Neural cell (in vitro differentiated cells): ENCODE measurements at regions not wholly inside any gene's neighbourhood (a gene's known extent, or its start where the extent isn't known, plus 50 kb on each side); places are given as distances from the start of the nearest gene placed in this dataset.

Experiments
- H2AFZ ChIP-seq: fragments of 200-600, 300-800 bp; sonication (generic), shearing (Covaris generic); 2 replicates; pipeline ENCODE4 v1.6.0; 2014; ENCODE audit warnings: low read depth, mild to moderate bottlenecking, antibody characterized with exemption, low read length, moderate library complexity
- H3F3A ChIP-seq: fragments of 200-600 bp; shearing (Covaris generic); 2 replicates; pipeline ENCODE4 v1.6.1; 2016; ENCODE audit warnings: mild to moderate bottlenecking, moderate library complexity, mixed read lengths, antibody characterized with exemption, low read length; ENCODE audit not compliant: insufficient read depth, poor library complexity, severe bottlenecking
- H3K27ac ChIP-seq: fragments of 200-600, 300-800 bp; sonication (generic), shearing (Covaris generic); 2 replicates; pipeline ENCODE4 v1.5.1; 2014; ENCODE audit warnings: mild to moderate bottlenecking, low read length, moderate library complexity
- H3K27me3 ChIP-seq: fragments of 300-800, 200-600 bp; sonication (generic), shearing (Covaris generic); 2 replicates; pipeline ENCODE4 v1.6.0; 2014; ENCODE audit warnings: mild to moderate bottlenecking, low read depth, low read length, moderate library complexity; ENCODE audit not compliant: insufficient read depth
- H3K36me3 ChIP-seq: fragments of 300-800, 200-600 bp; sonication (generic), shearing (Covaris generic); 2 replicates; pipeline ENCODE4 v1.5.1; 2014; ENCODE audit warnings: mild to moderate bottlenecking, antibody characterized with exemption, low read length, moderate library complexity; ENCODE audit not compliant: insufficient read depth
- H3K4me2 ChIP-seq: fragments of 300-800, 200-600 bp; sonication (generic), shearing (Covaris generic); 2 replicates; pipeline ENCODE4 v1.6.0; 2014; ENCODE audit warnings: mild to moderate bottlenecking, low read length
- H3K4me3 ChIP-seq: fragments of 300-800, 200-600 bp; sonication (generic), shearing (Covaris generic); 2 replicates; pipeline ENCODE4 v1.5.1; 2014; ENCODE audit warnings: mild to moderate bottlenecking, low read length, moderate library complexity
- H3K79me2 ChIP-seq: fragments of 200-600 bp; shearing (Covaris generic); replicated peaks from 2 replicates; pipeline ENCODE4 v1.6.0; 2014; ENCODE audit warnings: mild to moderate bottlenecking, low read length, moderate library complexity; ENCODE audit not compliant: insufficient read depth
- H3K9ac ChIP-seq: fragments of 300-800, 200-600 bp; sonication (generic), shearing (Covaris generic); 2 replicates; pipeline ENCODE4 v1.6.1; 2016; ENCODE audit warnings: mild to moderate bottlenecking, low read length, mixed read lengths
- H3K9me2 ChIP-seq: fragments of 200-600 bp; shearing (Covaris generic); 2 replicates; pipeline ENCODE4 v1.6.1; 2016; ENCODE audit warnings: mild to moderate bottlenecking, low read length, mixed read lengths; ENCODE audit not compliant: insufficient read depth
- H3K9me3 ChIP-seq: fragments of 200-600, 300-800 bp; sonication (generic), shearing (Covaris generic); 2 replicates; pipeline ENCODE4 v1.6.1; 2016; ENCODE audit warnings: mild to moderate bottlenecking, mixed run types, low read length, moderate library complexity, mixed read lengths
- H4K20me1 ChIP-seq: fragments of 200-600 bp; shearing (Covaris generic); 2 replicates; pipeline ENCODE4 v1.6.1; 2016; ENCODE audit warnings: mild to moderate bottlenecking, mixed run types; ENCODE audit not compliant: insufficient read depth
- CTCF ChIP-seq: fragments of 450-650 bp; IDR thresholded peaks from 2 replicates; pipeline ENCODE4 v1.5.1; 2014; ENCODE audit warnings: antibody characterized with exemption, mild to moderate bottlenecking, moderate library complexity; ENCODE audit not compliant: poor library complexity, severe bottlenecking
- EP300 ChIP-seq: fragments of 450-650 bp; conservative IDR thresholded peaks from 2 replicates; pipeline ENCODE4 v1.6.1; 2014; ENCODE audit warnings: antibody characterized with exemption, mild to moderate bottlenecking, moderate library complexity; ENCODE audit not compliant: poor library complexity, severe bottlenecking
- EZH2 ChIP-seq: fragments of 200-600, 300-800 bp; shearing (Covaris generic), sonication (generic); IDR thresholded peaks from 2 replicates; pipeline ENCODE4 v1.6.1; 2014; ENCODE audit warnings: antibody characterized with exemption, low read length, borderline replicate concordance, mild to moderate bottlenecking; ENCODE audit not compliant: insufficient read depth, poor library complexity, severe bottlenecking
- MXI1 ChIP-seq: fragments of 450-650 bp; conservative IDR thresholded peaks from 2 replicates; pipeline ENCODE4 v1.6.1; 2014; ENCODE audit warnings: antibody characterized with exemption, mild to moderate bottlenecking; ENCODE audit not compliant: poor library complexity, severe bottlenecking
- POLR2AphosphoS5 ChIP-seq: IDR thresholded peaks from 2 replicates; pipeline ENCODE4 v1.6.1; 2012
- RAD21 ChIP-seq: fragments of 450-650 bp; conservative IDR thresholded peaks from 2 replicates; pipeline ENCODE4 v1.6.1; 2014; ENCODE audit warnings: antibody characterized with exemption, mild to moderate bottlenecking, moderate library complexity
- REST ChIP-seq: IDR thresholded peaks from 2 replicates; pipeline ENCODE4 v1.6.1; 2012; ENCODE audit warnings: borderline replicate concordance
- SMC3 ChIP-seq: fragments of 450-650 bp; conservative IDR thresholded peaks from 2 replicates; pipeline ENCODE4 v1.6.1; 2014; ENCODE audit warnings: antibody characterized with exemption, mild to moderate bottlenecking, moderate library complexity; ENCODE audit not compliant: poor library complexity
- TAF1 ChIP-seq: IDR thresholded peaks from 2 replicates; pipeline ENCODE4 v1.6.1; 2012; ENCODE audit warnings: low read depth

DNA sequence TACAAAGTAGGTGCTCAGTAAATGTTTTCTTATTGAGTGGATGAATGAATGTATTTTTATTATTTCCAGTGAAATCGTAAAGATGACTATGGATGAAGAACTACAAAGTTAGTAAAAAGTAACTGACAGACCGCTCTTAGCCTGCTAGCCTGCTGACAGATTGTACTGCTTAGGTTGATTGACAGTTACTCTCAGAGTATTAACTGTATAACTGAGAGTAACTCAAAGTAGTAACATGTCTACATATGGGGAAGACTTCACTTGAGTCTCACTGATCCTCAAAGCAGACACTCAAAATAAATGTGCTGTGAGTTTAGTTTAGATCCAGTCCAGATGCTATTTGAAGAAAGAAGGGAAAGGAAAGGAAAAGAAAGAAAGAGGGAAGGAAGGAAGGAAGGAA lies 272.3 kb upstream of the AMIGO2 start:
- TF ChIP-seq POLR2AphosphoS5 (no peak), CTCF (no peak), REST (no peak), SMC3 (no peak), EP300 (no peak), RAD21 (no peak), TAF1 (no peak), EZH2 (no peak), MXI1 (no peak)
- no peaks in the 10 kb centered on the region for H3K9me3 ChIP-seq

GRCh38 chr12:47351526-47351925 lies 271.8 kb upstream of the AMIGO2 start:
- no peaks in the 10 kb centered on the region for H3K9me2 ChIP-seq
- H3K4me3 ChIP-seq = no peak overlapping the region
- no peaks in the 10 kb centered on the region for H3F3A ChIP-seq
- no peaks in the 10 kb centered on the region for H3K9me3 ChIP-seq
- no peak overlapping the region for H3K4me2 ChIP-seq
- no peaks in the 10 kb centered on the region for H3K79me2 ChIP-seq
- no peak overlapping the region for H2AFZ ChIP-seq
- TF ChIP-seq RAD21 (no peak), CTCF (no peak), MXI1 (no peak), SMC3 (no peak), POLR2AphosphoS5 (no peak), EZH2 (no peak), REST (no peak), TAF1 (no peak), EP300 (no peak)
- H4K20me1 ChIP-seq = no peaks in the 10 kb centered on the region
- no peaks in the 10 kb centered on the region for H3K27me3 ChIP-seq
- H3K36me3 ChIP-seq = no peaks in the 10 kb centered on the region
- H3K9ac ChIP-seq = no peak overlapping the region
- no peak overlapping the region for H3K27ac ChIP-seq

More for the DNA sequence above, 272.3 kb upstream of the AMIGO2 start:
- Histone ChIP-seq H3K79me2 (no peaks in the 10 kb centered on the region), H3K27ac (no peak overlapping the region), H2AFZ (no peak overlapping the region), H3K4me3 (no peak overlapping the region), H3K36me3 (no peaks in the 10 kb centered on the region), H3K27me3 (no peaks in the 10 kb centered on the region), H3K9ac (no peak overlapping the region), H3F3A (no peaks in the 10 kb centered on the region), H3K9me2 (no peaks in the 10 kb centered on the region), H4K20me1 (no peaks in the 10 kb centered on the region), H3K4me2 (no peak overlapping the region)
